GM19351 (cell line): ENCODE measurements at regions not wholly inside any gene's neighbourhood (a gene's known extent, or its start where the extent isn't known, plus 50 kb on each side); places are given as distances from the start of the nearest gene placed in this dataset.
"Not testable (repeated sequence)": the region's sequence is repeated elsewhere in the genome, so short reads cannot be mapped to it uniquely, and the experiment has no call there.

ENCODE experiments used
- ATAC-seq: cut with Tn5 transposase; IDR thresholded peaks from one replicate; pipeline ENCODE4 v1.9.1; 2021; ENCODE audit warnings: mild to moderate bottlenecking, moderate library complexity; ENCODE audit not compliant: unreplicated experiment

- not testable (repeated sequence) for ATAC-seq
Observed at GRCh38 chr16:79377082-79377481, 223.5 kb downstream of the MAF start.

- no peak for ATAC-seq
Observed at GRCh38 chr16:79375351-79375750, 225.2 kb downstream of the MAF start.

DNA sequence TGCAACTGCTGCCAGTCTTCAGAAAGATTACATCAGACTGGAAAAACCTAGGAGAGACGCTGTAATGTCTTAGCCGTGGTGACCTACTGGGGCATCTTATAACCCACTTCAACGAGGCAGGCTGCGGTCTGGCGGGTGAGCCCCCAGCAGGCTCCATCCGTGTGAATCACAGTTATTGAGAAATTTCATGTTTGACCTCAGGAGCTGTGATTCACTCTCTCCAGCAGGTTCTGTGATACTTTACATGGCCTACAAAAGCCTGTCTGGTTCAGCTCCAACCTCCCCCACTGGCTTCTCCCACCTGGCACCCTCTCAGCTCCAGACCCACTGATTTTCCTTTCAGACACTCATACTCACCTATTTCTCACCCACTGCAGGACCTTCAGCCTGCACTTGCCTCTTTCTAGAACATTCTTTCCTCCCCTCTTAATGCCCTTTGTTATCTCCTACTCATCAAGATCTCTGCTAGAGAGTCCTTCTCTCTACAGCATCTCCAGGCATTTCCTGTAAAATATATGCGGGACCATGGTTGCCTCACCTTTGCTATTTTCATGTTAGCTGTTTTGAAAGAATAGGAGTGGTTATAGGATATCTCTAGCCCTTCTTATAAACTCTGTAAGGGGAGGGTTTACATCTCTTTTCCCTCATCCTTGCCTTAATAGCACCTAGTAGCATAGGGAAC, 227.9 kb downstream of the MAF start:
- no peak for ATAC-seq

GRCh38 chr16:79370736-79371135, 229.8 kb downstream of the MAF start:
- no peak for ATAC-seq

DNA sequence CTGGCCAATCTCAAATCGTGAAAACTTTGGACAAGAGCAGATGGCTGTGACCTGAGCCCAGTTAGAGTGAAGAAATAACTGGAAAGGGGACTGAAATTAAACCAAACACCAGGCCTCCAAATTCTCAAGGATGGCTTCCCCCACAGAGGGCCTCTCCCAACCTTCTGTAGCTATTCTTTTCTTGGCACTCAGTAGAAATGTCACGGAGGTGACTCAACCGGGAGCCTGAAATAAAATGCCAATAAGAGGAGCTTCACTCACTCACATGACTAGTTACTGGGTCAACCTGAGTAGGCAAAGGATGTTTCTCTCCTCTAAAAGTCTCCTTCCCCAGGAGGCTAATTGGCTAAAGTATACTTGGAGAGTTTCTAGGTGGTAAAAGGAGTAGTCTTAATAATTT, 230.7 kb downstream of the MAF start:
- ATAC-seq, result no peak

- ATAC-seq, result no peak
Observed at GRCh38 chr16:79367822-79368221, 232.7 kb downstream of the MAF start.

- no peak for ATAC-seq
Observed at GRCh38 chr16:79366635-79367034, 233.9 kb downstream of the MAF start.

DNA sequence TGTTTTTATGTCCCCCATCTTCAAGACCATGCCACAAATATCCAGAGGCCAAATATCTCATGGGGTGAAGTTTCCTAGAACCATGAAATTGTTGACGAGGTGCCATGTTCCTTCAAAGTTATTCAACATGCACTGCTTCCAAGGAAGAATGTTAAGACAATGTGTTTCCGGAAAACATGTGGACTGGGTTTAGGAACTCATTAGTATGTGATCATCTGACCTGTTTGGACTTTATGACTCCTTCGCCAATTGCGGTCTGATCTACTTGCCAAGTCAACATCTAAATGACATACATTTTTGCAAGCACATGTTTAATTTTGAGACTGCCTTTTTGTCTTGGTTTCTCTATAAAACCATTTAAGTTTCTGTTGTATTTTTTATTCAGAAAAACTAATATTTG, 234.8 kb downstream of the MAF start:
- ATAC-seq, result no peak

- no peak for ATAC-seq
Observed at GRCh38 chr16:79363484-79363883, 237.1 kb downstream of the MAF start.

DNA sequence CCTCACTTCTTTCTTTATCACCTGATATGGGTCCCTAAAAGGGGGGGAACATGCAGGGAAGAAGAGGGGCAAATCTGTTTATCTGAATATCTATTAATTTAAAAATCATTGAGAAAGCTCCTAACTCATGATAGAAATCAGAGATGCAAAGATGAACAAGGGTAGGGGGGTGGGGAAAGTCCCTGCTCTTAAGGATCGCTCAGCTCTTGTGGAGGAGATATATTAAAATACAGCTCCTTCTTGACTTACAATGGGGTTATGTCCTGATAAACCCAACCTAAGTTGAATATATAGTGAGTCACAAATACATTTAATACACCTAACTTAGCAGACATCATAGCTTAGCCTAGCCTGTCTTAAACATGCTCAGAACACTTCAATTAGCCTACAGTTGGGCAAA, 237.5 kb downstream of the MAF start:
- ATAC-seq, result no peak

- ATAC-seq, result no peak
Observed at GRCh38 chr16:79362300-79362970, 238.1 kb downstream of the MAF start.

DNA sequence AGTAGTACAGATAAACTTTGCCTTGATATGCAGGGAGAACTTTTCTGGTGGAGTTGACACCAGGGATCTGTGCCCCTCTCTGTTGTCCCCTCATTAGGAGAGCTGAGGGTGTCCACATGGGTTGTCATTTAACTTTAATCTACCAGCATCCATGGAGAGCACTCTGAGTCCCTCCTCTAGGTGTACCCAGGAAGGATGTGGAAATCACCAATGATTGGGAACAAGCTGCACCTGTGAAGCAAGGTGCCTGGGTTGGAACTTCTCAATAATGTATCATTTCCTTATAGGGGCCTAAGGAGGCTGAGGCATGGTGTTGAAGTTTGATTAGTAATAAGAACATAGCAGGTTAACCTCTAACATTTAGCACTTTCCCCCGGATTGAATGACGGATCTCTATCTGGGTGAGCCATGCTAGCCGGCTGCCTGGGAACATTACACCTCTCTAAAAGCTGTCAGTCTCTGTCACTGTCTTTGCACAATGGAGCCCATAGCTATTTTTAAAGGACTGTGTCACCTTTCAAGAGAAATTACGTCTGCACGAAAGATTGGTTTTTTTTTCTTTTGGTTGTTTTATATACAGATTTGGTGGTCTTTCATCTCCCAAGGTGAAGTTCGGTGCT, 239.3 kb downstream of the MAF start:
- ATAC-seq, result no peak

DNA sequence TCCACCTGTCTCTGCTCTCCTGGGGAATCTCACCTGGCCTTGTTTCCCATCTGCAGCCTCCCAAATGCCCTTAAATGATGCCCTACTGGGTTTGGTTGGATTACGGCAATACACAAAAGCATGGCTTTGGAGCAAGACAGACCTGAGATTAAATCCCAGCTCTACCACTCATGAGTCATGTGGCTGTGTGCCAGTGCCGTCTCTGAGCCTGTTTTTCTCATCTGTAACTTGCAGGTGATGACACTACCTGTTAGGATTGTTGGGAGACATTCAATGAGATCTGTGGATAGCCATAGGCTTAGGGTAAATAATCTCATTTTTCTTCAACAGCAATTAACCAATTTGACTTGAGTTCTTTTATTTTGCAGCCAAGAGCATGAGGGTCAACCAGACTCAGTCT, 240.3 kb downstream of the MAF start:
- ATAC-seq, result no peak

DNA sequence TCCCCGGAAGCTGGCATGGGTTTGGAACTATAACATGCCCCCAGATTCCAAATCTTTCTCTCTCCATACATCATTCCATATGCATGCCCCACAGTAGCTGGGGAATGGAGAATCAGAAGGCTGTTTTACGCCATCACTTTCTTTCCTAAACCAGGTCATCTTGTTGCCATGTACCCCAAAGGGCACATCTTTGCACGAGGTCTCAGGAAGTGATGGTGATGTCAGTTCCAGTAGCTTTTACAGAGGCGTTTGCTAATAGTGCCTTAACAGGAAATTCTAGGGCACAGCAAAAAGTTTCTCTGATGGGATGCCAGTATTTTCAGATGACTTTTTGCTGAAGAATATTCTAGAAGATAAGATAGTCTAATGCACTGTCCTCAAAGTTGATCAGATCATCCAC, 241.5 kb downstream of the MAF start:
- ATAC-seq, result no peak

- no peak for ATAC-seq
Observed at GRCh38 chr16:79358188-79358587, 242.3 kb downstream of the MAF start.

DNA sequence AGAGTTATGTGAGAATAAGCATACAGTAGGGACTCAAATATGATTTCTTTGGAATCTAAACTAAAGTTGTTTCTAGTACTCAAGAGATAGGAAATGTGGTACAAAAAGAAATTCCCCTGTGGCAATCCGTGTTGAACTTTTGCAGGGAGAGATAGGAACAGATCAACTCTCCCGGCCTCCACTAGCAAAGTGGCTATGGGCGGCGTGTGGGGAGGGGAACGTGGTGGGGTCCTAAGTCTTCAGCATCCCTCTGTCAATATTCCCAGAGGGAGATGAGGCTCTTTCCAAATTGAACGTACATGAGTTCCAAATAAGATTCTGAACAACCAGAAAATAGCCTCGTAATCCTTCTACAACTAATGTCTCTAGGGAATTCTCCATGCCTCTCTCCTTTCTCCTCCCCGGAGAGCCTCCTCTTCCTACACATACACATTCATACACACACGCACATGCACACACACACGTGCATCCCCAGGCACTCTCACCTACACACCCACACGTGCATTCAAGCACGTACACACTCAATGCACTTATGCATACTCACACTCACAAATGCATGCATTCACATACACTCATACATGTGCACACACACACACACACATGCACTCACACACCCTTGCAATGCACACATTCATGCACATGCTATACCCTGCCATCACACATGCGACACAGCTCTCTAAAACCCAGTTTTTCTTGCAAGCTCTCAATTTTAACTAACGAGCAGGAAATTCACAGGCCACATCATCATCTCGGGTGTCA, 244.8 kb downstream of the MAF start:
- no peak for ATAC-seq

DNA sequence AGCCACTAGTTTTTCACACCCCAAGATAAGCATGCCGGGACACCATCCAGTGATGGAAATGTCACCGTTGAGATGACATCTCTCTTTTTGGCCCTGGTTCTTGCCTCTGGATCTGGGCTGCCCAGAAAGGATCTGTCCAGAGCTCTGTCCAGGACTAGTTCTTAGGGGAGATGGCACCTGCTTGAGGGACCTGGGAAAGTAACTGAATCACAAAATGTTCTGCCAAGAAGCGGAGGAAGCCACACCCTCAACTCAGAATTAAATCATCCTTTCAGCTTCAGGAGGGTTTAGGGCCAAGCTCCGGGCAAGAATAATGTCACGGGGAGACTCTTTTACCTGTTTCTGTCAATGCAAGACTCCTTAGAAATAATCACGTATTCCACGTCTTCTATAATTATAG, 248.6 kb downstream of the MAF start:
- ATAC-seq, result no peak

GRCh38 chr16:79349803-79350202, 250.7 kb downstream of the MAF start:
- no peak for ATAC-seq

DNA sequence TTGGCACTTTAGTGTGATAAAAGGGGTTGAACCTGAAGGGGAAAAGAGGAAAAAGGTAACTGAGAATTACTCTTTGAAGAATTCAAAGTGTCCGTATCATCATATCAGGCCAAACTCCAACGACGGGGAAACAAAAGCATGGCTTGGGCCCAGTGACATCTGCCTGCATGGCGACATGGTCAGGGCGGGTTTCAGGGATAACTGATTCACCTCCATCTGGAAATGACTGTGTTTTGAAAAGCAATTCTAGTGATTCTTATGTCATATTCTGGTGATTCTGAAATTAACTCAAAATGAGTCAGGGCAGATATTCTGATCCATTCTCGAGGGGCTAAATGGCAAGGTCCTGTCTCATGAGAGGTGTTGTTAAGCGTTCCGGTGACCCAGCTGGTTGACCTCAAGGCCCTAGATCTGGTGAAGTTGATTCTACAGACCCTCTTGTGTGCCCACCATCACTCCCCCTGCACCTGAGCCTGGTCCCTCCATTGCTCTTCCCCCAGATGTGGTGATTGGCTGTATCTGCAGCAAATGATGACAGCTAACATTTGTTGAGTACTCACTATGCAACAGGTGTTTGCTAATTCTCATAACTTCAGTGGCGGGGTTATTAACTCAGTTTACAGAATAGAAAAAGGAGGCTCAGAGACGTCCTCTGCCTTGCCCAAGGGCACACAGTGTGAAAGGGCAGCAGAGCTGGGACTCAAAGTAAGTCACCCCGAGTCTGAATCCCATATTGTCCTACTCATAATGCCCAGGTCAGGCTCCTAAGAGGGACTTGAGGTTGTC, 251.8 kb downstream of the MAF start:
- ATAC-seq, result no peak

- ATAC-seq, result no peak
Observed at GRCh38 chr16:79347277-79347676, 253.3 kb downstream of the MAF start.

DNA sequence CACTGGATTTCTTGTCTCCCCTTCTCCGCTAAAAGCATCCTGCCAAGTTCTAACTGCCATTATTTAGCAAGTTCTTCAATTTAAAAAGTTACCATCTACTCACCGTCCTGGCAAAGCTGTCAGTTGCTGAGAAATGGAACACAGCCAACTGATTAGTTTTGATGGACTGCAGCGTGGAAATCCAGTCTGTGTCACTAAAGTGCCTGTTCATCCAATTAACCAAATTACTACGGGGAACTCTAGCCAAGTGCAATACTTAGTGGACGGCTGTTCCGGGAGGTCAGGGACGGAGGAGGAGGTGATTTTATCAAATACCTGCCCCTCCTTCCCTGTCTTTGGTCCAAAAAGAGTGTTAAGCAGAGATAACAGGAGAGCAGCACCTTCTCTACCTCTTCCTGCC, 260.7 kb downstream of the MAF start:
- ATAC-seq, result no peak
